ENCODE measurements at regions not wholly inside any gene's neighbourhood (a gene's known extent, or its start where the extent isn't known, plus 50 kb on each side); places are given as distances from the start of the nearest gene placed in this dataset.
"Not testable (repeated sequence)": the region's sequence is repeated elsewhere in the genome, so short reads cannot be mapped to it uniquely, and the experiment has no call there.

DNA sequence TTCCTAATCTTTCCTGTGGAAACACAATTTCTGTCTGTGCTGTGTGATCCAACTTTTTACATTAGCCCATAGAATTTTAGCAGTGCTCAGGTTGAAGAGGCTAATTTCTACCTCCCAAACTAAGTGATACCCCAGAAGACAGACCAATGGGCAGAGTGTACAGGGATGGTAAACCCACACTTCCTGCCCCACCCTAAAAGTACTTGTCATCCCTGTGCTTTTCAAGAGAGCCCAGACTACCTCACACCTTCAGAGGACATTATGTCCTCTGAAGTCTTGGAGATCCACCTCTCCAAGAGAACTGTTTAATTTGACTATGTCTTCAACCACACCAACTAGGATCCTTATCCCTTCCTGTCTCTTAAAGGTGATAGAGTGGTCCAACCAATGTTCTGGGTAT lies 82.0 kb upstream of the ACSL1 start:
- no peak overlapping the region for H3K27ac ChIP-seq
- no peaks in the 10 kb centered on the region for H3K36me3 ChIP-seq
- peaks cover 0 to 13% (median 0%) of the 10 kb centered on the region in 4 donors for H3K9me3 ChIP-seq
- no peak for TF ChIP-seq POLR2A (IDR thresholded peaks at IDR 0.05)
- TF ChIP-seq, protein P1, sequence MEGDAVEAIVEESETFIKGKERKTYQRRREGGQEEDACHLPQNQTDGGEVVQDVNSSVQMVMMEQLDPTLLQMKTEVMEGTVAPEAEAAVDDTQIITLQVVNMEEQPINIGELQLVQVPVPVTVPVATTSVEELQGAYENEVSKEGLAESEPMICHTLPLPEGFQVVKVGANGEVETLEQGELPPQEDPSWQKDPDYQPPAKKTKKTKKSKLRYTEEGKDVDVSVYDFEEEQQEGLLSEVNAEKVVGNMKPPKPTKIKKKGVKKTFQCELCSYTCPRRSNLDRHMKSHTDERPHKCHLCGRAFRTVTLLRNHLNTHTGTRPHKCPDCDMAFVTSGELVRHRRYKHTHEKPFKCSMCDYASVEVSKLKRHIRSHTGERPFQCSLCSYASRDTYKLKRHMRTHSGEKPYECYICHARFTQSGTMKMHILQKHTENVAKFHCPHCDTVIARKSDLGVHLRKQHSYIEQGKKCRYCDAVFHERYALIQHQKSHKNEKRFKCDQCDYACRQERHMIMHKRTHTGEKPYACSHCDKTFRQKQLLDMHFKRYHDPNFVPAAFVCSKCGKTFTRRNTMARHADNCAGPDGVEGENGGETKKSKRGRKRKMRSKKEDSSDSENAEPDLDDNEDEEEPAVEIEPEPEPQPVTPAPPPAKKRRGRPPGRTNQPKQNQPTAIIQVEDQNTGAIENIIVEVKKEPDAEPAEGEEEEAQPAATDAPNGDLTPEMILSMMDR (IDR thresholded peaks at IDR 0.05) = no peak
- DNase-seq = no peak
- no peaks in the 10 kb centered on the region for H3K27me3 ChIP-seq
- H3K4me3 ChIP-seq = no peak overlapping the region
- H3K4me1 ChIP-seq = no peaks in the 10 kb centered on the region

DNA sequence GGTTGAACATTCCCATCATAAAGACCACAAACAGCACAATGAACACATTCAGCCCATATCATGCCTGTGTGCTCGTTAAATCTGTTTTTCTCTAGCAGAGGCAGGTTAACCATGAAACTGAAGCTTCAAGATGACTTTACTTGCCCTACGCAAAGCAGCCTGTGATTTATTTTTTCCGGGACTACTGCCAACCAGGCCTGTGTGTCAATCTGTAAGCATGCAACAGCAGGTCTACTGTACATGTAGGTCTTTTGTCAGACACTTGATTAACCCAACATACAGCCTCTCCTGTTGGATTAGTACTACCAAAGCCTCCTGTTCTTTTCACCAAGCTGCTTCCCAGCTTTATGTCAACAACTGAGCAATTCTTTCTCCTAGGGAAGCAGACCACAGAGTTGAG lies 85.5 kb upstream of the ACSL1 start:
- no peak for TF ChIP-seq POLR2A (IDR thresholded peaks at IDR 0.05)
- TF ChIP-seq, protein P1 (IDR thresholded peaks at IDR 0.05) = no peak
- no peak for DNase-seq
- H3K9me3 ChIP-seq = peaks cover 0 to 17% (median 0%) of the 10 kb centered on the region in 4 donors

DNA sequence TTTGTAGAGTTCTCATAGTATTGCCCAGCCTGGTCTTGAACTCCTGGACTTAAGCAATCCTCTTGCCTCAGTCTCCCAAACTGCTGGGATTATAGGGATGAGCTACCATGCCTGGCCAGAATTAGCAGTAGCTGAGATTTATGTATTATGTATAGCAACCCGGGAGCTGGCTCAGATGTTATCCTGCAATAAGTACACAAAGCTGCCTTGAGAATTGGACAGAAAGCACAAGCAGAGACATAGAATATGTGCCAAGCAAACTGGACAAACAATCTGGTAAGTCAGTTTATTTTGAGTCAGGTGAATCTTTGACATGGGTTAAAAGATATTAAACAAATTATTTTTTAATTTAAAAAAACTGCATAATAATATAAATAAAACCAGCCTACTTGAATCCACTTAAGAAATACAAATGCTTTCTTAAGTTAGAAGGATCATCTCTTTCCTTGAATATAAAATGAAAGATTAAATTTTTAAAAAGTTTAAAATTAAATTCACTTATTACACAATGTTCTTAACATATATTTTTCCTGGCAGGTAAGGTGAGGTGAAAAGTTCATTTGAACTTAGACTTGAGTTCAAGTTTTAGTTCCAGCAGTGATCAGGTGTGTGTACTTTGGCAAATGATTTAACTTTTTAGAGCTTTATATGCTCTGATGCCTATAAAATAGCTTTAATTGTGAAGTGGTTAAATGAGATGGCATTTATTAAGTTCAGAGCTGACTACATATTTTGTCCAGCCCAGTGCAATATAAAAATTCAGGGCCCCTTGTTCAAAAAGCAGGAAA lies 87.8 kb upstream of the ACSL1 start:
- TF ChIP-seq, protein P1 (IDR thresholded peaks at IDR 0.05) = no peak
- TF ChIP-seq POLR2A (IDR thresholded peaks at IDR 0.05) = no peak
- no peak for DNase-seq
- Histone ChIP-seq H3K27me3 (no peaks in the 10 kb centered on the region), H3K27ac (no peak overlapping the region), H3K4me3 (no peak overlapping the region), H3K4me1 (no peaks in the 10 kb centered on the region), H3K36me3 (no peaks in the 10 kb centered on the region), H3K9me3 (peaks cover 0 to 17% (median 0%) of the 10 kb centered on the region in 4 donors)

More for the DNA sequence above, 85.5 kb upstream of the ACSL1 start:
- Histone ChIP-seq H3K27ac (no peak overlapping the region), H3K4me1 (no peaks in the 10 kb centered on the region), H3K36me3 (no peaks in the 10 kb centered on the region), H3K27me3 (no peaks in the 10 kb centered on the region), H3K4me3 (no peak overlapping the region)

DNA sequence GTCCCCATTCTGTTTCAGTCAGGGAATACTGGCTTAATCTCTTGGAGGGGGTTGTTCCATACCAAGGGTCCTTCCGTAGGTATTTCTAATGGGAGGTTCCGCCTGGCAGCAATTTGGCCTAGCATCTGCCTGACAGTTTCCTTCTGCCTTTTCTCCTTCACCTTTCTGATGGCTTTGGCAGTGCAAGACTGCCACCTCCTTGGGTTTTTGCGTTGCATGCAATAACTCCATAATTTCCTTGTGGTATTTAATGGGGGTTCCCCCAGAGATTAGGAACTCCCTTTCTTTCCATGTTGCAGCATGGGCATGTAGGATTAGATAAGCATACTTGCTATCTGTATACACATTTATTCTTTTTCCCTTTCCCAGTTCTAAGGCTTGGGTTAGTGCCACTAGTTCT lies 93.0 kb upstream of the ACSL1 start:
- H3K4me3 ChIP-seq, H3K27me3 ChIP-seq, H3K9me3 ChIP-seq, DNase-seq, H3K4me1 ChIP-seq, H3K36me3 ChIP-seq, H3K27ac ChIP-seq: not testable (repeated sequence)

DNA sequence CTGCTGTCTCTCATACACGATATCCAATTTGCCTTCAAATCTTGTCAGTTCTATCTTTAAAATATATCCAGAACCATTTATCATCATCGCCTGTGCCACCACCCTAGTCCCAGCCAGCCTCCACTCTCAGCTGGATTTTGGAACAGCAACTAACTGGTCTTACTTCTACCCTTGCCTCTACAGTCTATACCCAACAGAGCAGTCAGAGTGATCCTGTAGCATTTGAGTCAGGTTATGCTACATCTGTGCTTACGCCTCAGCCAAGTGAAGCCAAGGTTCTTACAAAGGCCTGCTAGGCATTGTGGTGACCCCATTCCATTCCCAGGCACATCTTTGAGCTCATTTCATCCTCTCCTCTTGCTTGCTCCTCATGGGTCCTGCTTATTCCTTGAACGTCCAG lies 95.7 kb upstream of the ACSL1 start:
- no peak for DNase-seq
- Histone ChIP-seq H3K27ac (no peak overlapping the region), H3K4me1 (no peaks in the 10 kb centered on the region), H3K36me3 (no peaks in the 10 kb centered on the region), H3K4me3 (no peak overlapping the region), H3K9me3 (peaks cover 0 to 3% (median 0%) of the 10 kb centered on the region in 4 donors), H3K27me3 (no peaks in the 10 kb centered on the region)
- TF ChIP-seq, protein P1 (IDR thresholded peaks at IDR 0.05) = no peak

DNA sequence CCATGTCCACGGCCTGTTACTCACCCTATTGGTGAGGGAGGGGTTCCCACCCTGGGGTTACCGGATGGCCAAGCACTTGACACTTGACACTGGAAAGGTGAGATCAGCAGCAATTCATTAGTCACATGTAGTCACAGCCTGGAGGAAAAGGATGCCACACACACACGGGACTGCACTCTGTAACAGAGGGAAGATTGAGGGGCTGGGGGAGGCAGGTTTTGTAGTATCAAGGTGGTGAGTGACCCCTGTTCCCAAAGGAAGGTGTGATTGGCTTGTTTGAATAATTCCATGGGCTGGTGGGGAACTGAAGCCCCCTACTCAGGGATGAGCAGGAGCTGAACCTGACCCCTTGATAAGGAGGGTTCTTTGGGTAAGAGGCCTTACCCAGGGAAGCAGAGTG lies 96.0 kb upstream of the HELT start:
- no peak for TF ChIP-seq POLR2A (IDR thresholded peaks at IDR 0.05)
- Histone ChIP-seq H3K36me3 (no peaks in the 10 kb centered on the region), H3K9me3 (peaks cover 0 to 3% (median 0%) of the 10 kb centered on the region in 4 donors), H3K27ac (no peak overlapping the region), H3K4me1 (no peaks in the 10 kb centered on the region), H3K4me3 (no peak overlapping the region), H3K27me3 (no peaks in the 10 kb centered on the region)
- DNase-seq = no peak

DNA sequence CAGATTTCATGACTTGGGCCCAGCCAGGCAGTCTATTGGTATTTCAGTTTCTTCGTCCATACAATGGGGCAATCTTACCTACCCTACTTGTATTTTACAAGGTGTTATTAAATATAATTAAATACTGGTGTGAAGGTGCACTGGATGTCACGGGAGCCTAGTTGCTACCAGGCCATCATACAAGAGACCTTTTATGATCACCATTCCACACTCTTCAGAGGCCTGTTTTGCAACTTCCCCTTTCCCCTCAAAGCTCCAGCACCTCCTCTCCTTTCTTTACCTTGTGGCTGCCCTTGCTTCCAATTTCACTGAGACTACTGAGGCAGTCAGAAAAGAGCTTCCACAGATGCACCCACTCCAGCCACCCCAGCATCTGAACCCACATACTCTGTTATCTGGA lies 93.8 kb upstream of the HELT start:
- H3K27me3 ChIP-seq = no peaks in the 10 kb centered on the region
- no peaks in the 10 kb centered on the region for H3K36me3 ChIP-seq
- no peaks in the 10 kb centered on the region for H3K4me1 ChIP-seq
- H3K4me3 ChIP-seq = no peak overlapping the region
- H3K27ac ChIP-seq = no peak overlapping the region
- TF ChIP-seq POLR2A (IDR thresholded peaks at IDR 0.05) = no peak
- TF ChIP-seq, protein P1 (IDR thresholded peaks at IDR 0.05) = no peak
- DNase-seq = no peak
- peaks cover 0 to 3% (median 0%) of the 10 kb centered on the region in 4 donors for H3K9me3 ChIP-seq
